ENCODE measurements at regions not wholly inside any gene's neighbourhood (a gene's known extent, or its start where the extent isn't known, plus 50 kb on each side); places are given as distances from the start of the nearest gene placed in this dataset.

- no peak for DNase-seq (ENCODE audit: low read depth in 2 of 2)
Measured at GRCh38 chr3:193847402-193847801, 254.4 kb downstream of the OPA1 start.

GRCh38 chr3:193848547-193848946 lies 255.5 kb downstream of the OPA1 start:
- no peak for DNase-seq (ENCODE audit: low read depth in 2 of 2)

- no peak for DNase-seq (ENCODE audit: low read depth in 2 of 2)
Measured at GRCh38 chr3:193850084-193850619, 257.1 kb downstream of the OPA1 start.

- no peak for DNase-seq (ENCODE audit: low read depth in 2 of 2)
Measured at GRCh38 chr3:193851428-193851847, 258.4 kb downstream of the OPA1 start.

- DNase-seq (ENCODE audit: low read depth in 2 of 2) = no peak
Measured at GRCh38 chr3:193851941-193852674, 259.1 kb downstream of the OPA1 start.

- DNase-seq (ENCODE audit: low read depth in 2 of 2) = no peak
Measured at GRCh38 chr3:193852901-193853300, 259.9 kb downstream of the OPA1 start.

GRCh38 chr3:193853511-193854219 lies 260.7 kb downstream of the OPA1 start:
- DNase-seq (ENCODE audit: low read depth in 2 of 2) = no peak

- DNase-seq (ENCODE audit: low read depth in 2 of 2) = no peak
Measured at GRCh38 chr3:193857996-193858395, 265.0 kb downstream of the OPA1 start.

GRCh38 chr3:193859195-193859594 lies 266.2 kb downstream of the OPA1 start:
- DNase-seq (ENCODE audit: low read depth in 2 of 2) = no peak

GRCh38 chr3:193861012-193861411 lies 268.0 kb downstream of the OPA1 start:
- DNase-seq (ENCODE audit: low read depth in 2 of 2) = no peak

GRCh38 chr3:193862843-193863242 lies 269.8 kb downstream of the OPA1 start:
- DNase-seq (ENCODE audit: low read depth in 2 of 2) = no peak

GRCh38 chr3:193863657-193864357 lies 270.8 kb downstream of the OPA1 start:
- no peak for DNase-seq (ENCODE audit: low read depth in 2 of 2)

GRCh38 chr3:193865339-193865738 lies 270.6 kb upstream of the HES1 start:
- DNase-seq (ENCODE audit: low read depth in 2 of 2) = no peak

- DNase-seq (ENCODE audit: low read depth in 2 of 2) = no peak
Measured at GRCh38 chr3:193865896-193866480, 270.0 kb upstream of the HES1 start.

- no peak for DNase-seq (ENCODE audit: low read depth in 2 of 2)
Measured at GRCh38 chr3:193868590-193868989, 267.4 kb upstream of the HES1 start.

- no peak for DNase-seq (ENCODE audit: low read depth in 2 of 2)
Measured at GRCh38 chr3:193869221-193870201, 266.4 kb upstream of the HES1 start.

GRCh38 chr3:193870376-193871219 lies 265.4 kb upstream of the HES1 start:
- no peak for DNase-seq (ENCODE audit: low read depth in 2 of 2)

- DNase-seq (ENCODE audit: low read depth in 2 of 2) = no peak
Measured at GRCh38 chr3:193871220-193871485, 264.8 kb upstream of the HES1 start.

GRCh38 chr3:193872265-193872753 lies 263.6 kb upstream of the HES1 start:
- no peak for DNase-seq (ENCODE audit: low read depth in 2 of 2)
